Activated CD8-positive, alpha-beta T cell treated with anti-CD3 and anti-CD28 coated beads, Interleukin-2, amount 10 ng/mL, durations not matched to agents 7 days and 5 days (primary cell): ENCODE measurements at regions not wholly inside any gene's neighbourhood (a gene's known extent, or its start where the extent isn't known, plus 50 kb on each side); places are given as distances from the start of the nearest gene placed in this dataset.

ENCODE experiments used
- ATAC-seq: fragments of 150-1000 bp; cut with Tn5 transposase; one replicate; pipeline ENCODE4 v1.10.0; 2021; ENCODE audit warnings: moderate library complexity
- CTCF ChIA-PET: fragments of 350-600 bp; sonication (Branson Sonifier 250); formaldehyde crosslinking; loops from one replicate; lab custom pipeline; 2021; ENCODE audit warnings: antibody characterized with exemption; lab: Charles Lee
- POLR2A ChIA-PET: fragments of 350-600 bp; sonication (Branson Sonifier 250); formaldehyde crosslinking; loops from one replicate; lab custom pipeline; 2021; ENCODE audit warnings: antibody characterized with exemption; lab: Charles Lee
- DNase-seq: peaks from one replicate; pipeline ENCODE4 v3.0.0-alpha.2; 2020
- H3K27ac Mint-ChIP-seq: one replicate; pipeline ENCODE4 v1.8.0; 2021; ENCODE audit warnings: mild to moderate bottlenecking, mixed read lengths
- H3K27me3 Mint-ChIP-seq: one replicate; pipeline ENCODE4 v1.8.0; 2021; ENCODE audit warnings: low read depth, mixed read lengths
- H3K36me3 Mint-ChIP-seq: one replicate; pipeline ENCODE4 v1.8.0; 2021; ENCODE audit warnings: low read depth, mixed read lengths
- H3K4me1 Mint-ChIP-seq: one replicate; pipeline ENCODE4 v1.8.0; 2021; ENCODE audit warnings: low read depth, mixed read lengths
- H3K4me3 Mint-ChIP-seq: one replicate; pipeline ENCODE4 v1.8.0; 2021; ENCODE audit warnings: mild to moderate bottlenecking, mixed read lengths
- H3K9me3 Mint-ChIP-seq: one replicate; pipeline ENCODE4 v1.8.0; 2022; ENCODE audit warnings: mixed read lengths; ENCODE audit not compliant: insufficient read depth

DNA sequence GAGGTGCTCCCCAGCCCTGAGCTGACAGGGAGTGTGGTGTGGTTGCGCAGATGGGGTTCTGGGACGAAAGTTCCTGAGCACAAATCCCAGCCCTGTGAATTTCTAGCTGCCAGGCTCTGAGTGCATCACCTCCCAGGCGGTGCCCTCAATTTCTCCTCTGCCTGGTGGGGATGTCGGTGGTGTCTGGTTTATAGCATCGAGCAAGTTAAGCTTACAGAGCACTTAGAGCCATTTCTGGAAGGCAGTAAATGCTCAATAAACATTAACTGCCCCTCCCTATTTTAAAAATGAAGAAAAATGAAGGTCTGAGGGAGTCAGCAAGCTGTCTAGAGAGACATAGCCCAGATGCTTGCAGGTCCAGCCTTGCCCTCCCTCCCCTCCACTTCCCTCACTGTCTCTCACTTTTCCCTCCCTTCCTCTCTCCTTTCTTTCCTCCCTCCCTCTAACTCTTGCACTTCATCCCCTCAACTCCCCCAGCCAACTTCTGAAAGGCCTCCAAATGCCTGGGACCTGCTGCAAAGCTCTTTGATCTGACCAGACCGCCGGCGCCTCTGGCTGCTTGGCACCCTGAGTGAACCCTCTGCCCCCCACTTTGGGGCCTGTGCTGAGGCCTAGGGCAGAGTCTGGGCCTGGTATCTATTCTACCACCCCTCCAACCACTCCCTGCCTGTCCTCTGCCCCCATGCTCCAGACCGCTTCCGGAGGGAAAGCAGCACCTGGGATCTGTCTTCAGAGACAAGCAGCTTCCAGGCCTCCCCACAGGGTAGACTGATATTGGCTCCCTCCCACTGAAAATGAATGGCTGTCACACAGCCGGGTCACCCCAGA lies 438.3 kb downstream of the RPS24 start:
- H3K36me3 Mint-ChIP-seq = no peaks in the 10 kb centered on the region
- H3K4me3 Mint-ChIP-seq = no peak overlapping the region
- CTCF ChIA-PET = no interaction called here
- POLR2A ChIA-PET = no interaction called here
- H3K27ac Mint-ChIP-seq = no peak overlapping the region
- peaks cover 2% of the 10 kb centered on the region for H3K27me3 Mint-ChIP-seq
- ATAC-seq = no peak
- peak; percentile 11 for DNase-seq
- H3K4me1 Mint-ChIP-seq = peaks cover 11% of the 10 kb centered on the region
- H3K9me3 Mint-ChIP-seq = no peaks in the 10 kb centered on the region

DNA sequence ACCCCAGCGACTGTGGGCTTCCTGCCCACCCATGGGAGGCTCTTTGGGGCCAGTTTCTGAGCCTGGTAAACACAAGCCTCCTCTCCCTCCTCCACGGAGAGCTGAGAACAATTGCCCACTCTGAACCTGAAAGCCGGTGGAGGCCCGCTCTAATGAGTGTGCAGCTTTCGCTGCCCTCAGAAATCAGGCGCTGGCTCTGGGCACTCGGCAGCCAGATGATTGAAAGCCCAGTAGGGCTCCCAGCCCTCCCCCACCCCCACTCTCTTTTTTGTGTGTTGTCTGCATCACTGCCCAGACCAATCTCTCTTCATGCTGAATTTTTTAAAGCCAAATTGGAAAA lies 438.9 kb downstream of the RPS24 start:
- no peak overlapping the region for H3K4me3 Mint-ChIP-seq
- ATAC-seq (no peak), DNase-seq (peak; percentile 8)
- no peak overlapping the region for H3K27ac Mint-ChIP-seq
- no peaks in the 10 kb centered on the region for H3K9me3 Mint-ChIP-seq
- ChIA-PET CTCF (no interaction called here), POLR2A (no interaction called here)
- H3K36me3 Mint-ChIP-seq = no peaks in the 10 kb centered on the region
- H3K27me3 Mint-ChIP-seq = peaks cover 2% of the 10 kb centered on the region
- H3K4me1 Mint-ChIP-seq = peaks cover 11% of the 10 kb centered on the region

DNA sequence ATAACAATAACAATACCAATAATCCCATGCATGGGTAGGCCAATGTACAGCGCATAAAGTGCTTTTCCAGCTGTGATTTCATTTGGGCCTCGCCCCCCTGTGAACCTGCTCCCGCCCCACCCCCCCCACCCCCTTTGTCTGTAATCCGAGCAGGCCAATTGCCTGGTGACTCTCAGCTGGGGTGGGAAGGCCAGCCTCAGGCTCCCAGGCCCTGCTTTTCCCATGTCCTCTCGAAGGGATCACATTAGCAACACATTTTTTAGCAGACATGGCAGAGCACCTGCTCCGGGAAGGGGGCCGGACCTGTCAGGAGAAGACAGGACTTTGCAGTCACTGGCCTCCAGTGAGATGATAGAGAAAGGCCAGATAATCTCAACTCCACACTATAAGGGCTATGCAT lies 439.3 kb downstream of the RPS24 start:
- ATAC-seq = no peak
- ChIA-PET CTCF (no interaction called here), POLR2A (no interaction called here)
- Mint-ChIP-seq H3K9me3 (no peaks in the 10 kb centered on the region), H3K36me3 (no peaks in the 10 kb centered on the region), H3K4me3 (no peak overlapping the region), H3K27ac (no peak overlapping the region), H3K27me3 (peaks cover 2% of the 10 kb centered on the region), H3K4me1 (peaks cover 11% of the 10 kb centered on the region)
- peak; percentile 1 for DNase-seq

- H3K4me3 Mint-ChIP-seq = no peak overlapping the region
- CTCF ChIA-PET = no interaction called here
- H3K27me3 Mint-ChIP-seq = peaks cover 7% of the 10 kb centered on the region
- POLR2A ChIA-PET = no interaction called here
- DNase-seq = no peak
- H3K27ac Mint-ChIP-seq = no peak overlapping the region
- no peaks in the 10 kb centered on the region for H3K9me3 Mint-ChIP-seq
- H3K4me1 Mint-ChIP-seq = peaks cover 11% of the 10 kb centered on the region
- no peak for ATAC-seq
- H3K36me3 Mint-ChIP-seq = no peaks in the 10 kb centered on the region
Observed at GRCh38 chr10:78474743-78475142, 441.1 kb downstream of the RPS24 start.

DNA sequence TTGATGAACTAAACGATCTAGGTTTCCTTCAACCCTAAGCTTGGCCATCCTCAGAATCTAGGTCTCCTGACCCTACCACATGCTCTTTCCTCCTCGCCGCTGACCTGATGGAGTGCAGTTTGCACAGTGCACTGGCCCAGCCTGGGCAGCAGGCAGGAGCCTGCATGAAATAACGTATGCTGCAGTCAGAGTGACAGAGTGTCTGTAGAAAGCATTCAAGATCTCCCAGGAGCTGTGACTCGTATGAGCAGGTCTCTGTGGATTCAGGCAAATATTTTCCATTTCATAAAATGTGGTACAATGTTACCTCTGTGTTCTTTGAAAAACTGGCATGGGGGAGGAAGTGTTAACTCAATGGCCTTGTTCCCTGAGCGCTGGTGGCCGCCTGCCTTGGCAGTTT lies 441.8 kb downstream of the RPS24 start:
- Mint-ChIP-seq H3K36me3 (no peaks in the 10 kb centered on the region), H3K27ac (no peak overlapping the region), H3K27me3 (peaks cover 10% of the 10 kb centered on the region), H3K4me3 (no peak overlapping the region), H3K9me3 (no peaks in the 10 kb centered on the region), H3K4me1 (peaks cover 9% of the 10 kb centered on the region)
- ATAC-seq (no peak), DNase-seq (peak; percentile 13)
- POLR2A ChIA-PET = no interaction called here
- CTCF ChIA-PET = no interaction called here

GRCh38 chr10:78476156-78476555 lies 442.5 kb downstream of the RPS24 start:
- ATAC-seq (no peak), DNase-seq (no peak)
- Mint-ChIP-seq H3K4me1 (peaks cover 2% of the 10 kb centered on the region), H3K27me3 (peaks cover 10% of the 10 kb centered on the region), H3K9me3 (no peaks in the 10 kb centered on the region), H3K4me3 (no peak overlapping the region), H3K36me3 (no peaks in the 10 kb centered on the region), H3K27ac (no peak overlapping the region)
- POLR2A ChIA-PET = no interaction called here
- CTCF ChIA-PET = no interaction called here

- Mint-ChIP-seq H3K9me3 (no peaks in the 10 kb centered on the region), H3K36me3 (no peaks in the 10 kb centered on the region), H3K4me1 (no peaks in the 10 kb centered on the region), H3K27ac (no peak overlapping the region), H3K4me3 (no peak overlapping the region), H3K27me3 (peaks cover 10% of the 10 kb centered on the region)
- CTCF ChIA-PET = no interaction called here
- POLR2A ChIA-PET = no interaction called here
- ATAC-seq (no peak), DNase-seq (no peak)
Observed at GRCh38 chr10:78476844-78477243, 443.2 kb downstream of the RPS24 start.

- no peak for ATAC-seq
- Mint-ChIP-seq H3K27me3 (peaks cover 15% of the 10 kb centered on the region), H3K36me3 (no peaks in the 10 kb centered on the region), H3K4me3 (no peak overlapping the region), H3K9me3 (no peaks in the 10 kb centered on the region), H3K27ac (no peak overlapping the region), H3K4me1 (no peaks in the 10 kb centered on the region)
- POLR2A ChIA-PET = no interaction called here
- CTCF ChIA-PET = no interaction called here
- DNase-seq = peak; percentile 3
Observed at GRCh38 chr10:78478919-78479318, 445.3 kb downstream of the RPS24 start.

DNA sequence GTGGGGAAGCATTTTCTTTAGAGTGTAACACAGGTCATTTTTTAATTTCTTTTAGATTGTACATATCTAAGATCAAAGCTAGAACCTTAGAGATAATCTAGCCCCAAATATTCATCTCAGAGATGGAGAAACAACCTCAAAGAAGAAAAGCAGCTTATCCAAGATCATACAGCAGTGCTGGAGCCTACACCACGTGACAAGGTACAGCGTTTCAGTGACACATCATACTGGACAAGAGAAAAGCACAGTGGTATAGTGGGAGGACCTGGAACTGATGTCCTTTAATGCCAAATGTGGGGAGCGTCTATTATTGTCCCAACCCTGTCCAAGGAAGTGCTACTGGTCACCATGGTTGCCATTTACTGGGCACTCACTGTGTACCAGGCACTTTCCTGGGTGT lies 445.8 kb downstream of the RPS24 start:
- CTCF ChIA-PET = no interaction called here
- no peak overlapping the region for H3K4me3 Mint-ChIP-seq
- POLR2A ChIA-PET = no interaction called here
- H3K36me3 Mint-ChIP-seq = no peaks in the 10 kb centered on the region
- H3K27ac Mint-ChIP-seq = no peak overlapping the region
- no peak for ATAC-seq
- DNase-seq = no peak
- H3K9me3 Mint-ChIP-seq = no peaks in the 10 kb centered on the region
- no peaks in the 10 kb centered on the region for H3K4me1 Mint-ChIP-seq
- peaks cover 15% of the 10 kb centered on the region for H3K27me3 Mint-ChIP-seq

- POLR2A ChIA-PET = no interaction called here
- H3K4me3 Mint-ChIP-seq = no peak overlapping the region
- H3K27me3 Mint-ChIP-seq = peaks cover 18% of the 10 kb centered on the region
- CTCF ChIA-PET = no interaction called here
- no peaks in the 10 kb centered on the region for H3K36me3 Mint-ChIP-seq
- H3K27ac Mint-ChIP-seq = no peak overlapping the region
- no peak for DNase-seq
- no peaks in the 10 kb centered on the region for H3K9me3 Mint-ChIP-seq
- ATAC-seq = no peak
- H3K4me1 Mint-ChIP-seq = no peaks in the 10 kb centered on the region
Observed at GRCh38 chr10:78481842-78482241, 448.2 kb downstream of the RPS24 start.

DNA sequence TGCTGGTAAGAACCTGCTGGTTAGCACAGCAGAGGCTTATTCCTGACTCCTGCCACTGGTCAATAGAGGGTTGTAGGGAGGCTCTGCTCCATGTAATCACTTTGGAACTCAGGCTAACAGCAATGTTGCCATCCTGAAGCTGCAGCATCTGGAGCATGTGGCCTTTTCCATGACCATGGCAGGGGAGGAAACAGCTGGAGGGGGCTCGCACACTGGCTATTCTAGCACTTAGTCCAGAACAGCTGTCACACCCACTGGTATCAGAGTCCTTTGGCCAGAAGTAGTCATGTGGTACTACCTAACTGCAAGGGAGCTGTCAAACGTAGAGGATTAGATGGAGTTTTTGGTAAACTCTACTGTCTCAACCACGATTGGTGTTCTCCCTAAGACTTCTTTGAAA lies 450.0 kb downstream of the RPS24 start:
- no peaks in the 10 kb centered on the region for H3K4me1 Mint-ChIP-seq
- no peaks in the 10 kb centered on the region for H3K36me3 Mint-ChIP-seq
- H3K27ac Mint-ChIP-seq = no peak overlapping the region
- DNase-seq (peak; percentile 1), ATAC-seq (no peak)
- H3K4me3 Mint-ChIP-seq = no peak overlapping the region
- CTCF ChIA-PET = no interaction called here
- peaks cover 18% of the 10 kb centered on the region for H3K27me3 Mint-ChIP-seq
- H3K9me3 Mint-ChIP-seq = no peaks in the 10 kb centered on the region
- POLR2A ChIA-PET = no interaction called here

DNA sequence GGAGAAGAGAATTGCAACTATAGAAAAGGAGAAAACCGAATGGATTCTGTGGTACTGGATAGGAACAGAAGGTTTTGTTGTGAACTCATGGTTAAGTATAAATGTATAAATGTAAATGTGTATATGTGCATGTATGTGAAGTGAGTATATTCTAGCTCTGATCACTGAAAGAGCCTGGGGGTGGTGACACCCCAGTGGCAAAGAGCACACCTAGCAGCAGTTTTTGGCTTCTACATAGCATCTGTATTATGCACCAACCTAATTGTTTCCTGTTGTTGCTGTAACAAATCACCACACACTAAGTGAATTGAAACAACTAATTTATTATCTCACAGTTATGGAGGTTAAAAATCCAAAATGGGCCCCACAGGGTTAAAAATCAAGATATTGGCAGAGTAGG lies 455.4 kb downstream of the RPS24 start:
- Mint-ChIP-seq H3K36me3 (no peaks in the 10 kb centered on the region), H3K27me3 (peaks cover 17% of the 10 kb centered on the region), H3K27ac (no peak overlapping the region), H3K4me1 (peaks cover 7% of the 10 kb centered on the region), H3K4me3 (no peak overlapping the region), H3K9me3 (peaks cover 9% of the 10 kb centered on the region)
- DNase-seq = no peak
- CTCF ChIA-PET = no interaction called here
- POLR2A ChIA-PET = no interaction called here
- ATAC-seq = no peak

GRCh38 chr10:78491812-78492211 lies 458.1 kb downstream of the RPS24 start:
- Mint-ChIP-seq H3K9me3 (peaks cover 11% of the 10 kb centered on the region), H3K27ac (no peak overlapping the region), H3K4me3 (no peak overlapping the region), H3K27me3 (peaks cover 20% of the 10 kb centered on the region), H3K4me1 (peaks cover 7% of the 10 kb centered on the region), H3K36me3 (no peaks in the 10 kb centered on the region)
- POLR2A ChIA-PET = no interaction called here
- ATAC-seq (no peak), DNase-seq (peak; percentile 12)
- CTCF ChIA-PET = no interaction called here
